Bone marrow (tissue), 2 donors: ENCODE measurements at regions not wholly inside any gene's neighbourhood (a gene's known extent, or its start where the extent isn't known, plus 50 kb on each side); places are given as distances from the start of the nearest gene placed in this dataset.

ENCODE experiments used
- DNase-seq, 2 donors: peaks; one replicate each; lab custom pipeline; 2025; lab: John Stamatoyannopoulos, UW

- DNase-seq, result no peak
These were observed 215.3 kb downstream of the BARX2 start for GRCh38 chr11:129590753-129591475.

DNA sequence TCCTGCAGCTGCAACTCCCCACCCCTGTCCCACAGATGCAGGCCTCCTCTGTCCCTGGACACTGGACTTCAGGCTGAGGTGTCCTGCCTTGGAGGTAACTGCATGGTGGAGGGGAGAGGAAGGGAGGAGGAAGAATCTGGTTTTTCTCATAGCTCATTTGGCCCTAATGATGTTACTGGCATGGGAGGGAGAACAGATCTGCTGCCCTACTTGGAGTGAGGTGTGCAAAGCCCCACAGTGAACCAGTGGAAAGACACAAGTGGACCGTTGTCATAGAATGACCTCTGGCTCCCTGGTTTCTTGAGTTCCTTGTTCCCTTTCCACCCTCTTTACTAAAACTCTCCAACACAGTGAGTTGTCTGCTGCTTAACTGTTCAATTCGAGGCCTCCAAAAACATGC lies 215.9 kb downstream of the BARX2 start:
- DNase-seq, result no peak

DNA sequence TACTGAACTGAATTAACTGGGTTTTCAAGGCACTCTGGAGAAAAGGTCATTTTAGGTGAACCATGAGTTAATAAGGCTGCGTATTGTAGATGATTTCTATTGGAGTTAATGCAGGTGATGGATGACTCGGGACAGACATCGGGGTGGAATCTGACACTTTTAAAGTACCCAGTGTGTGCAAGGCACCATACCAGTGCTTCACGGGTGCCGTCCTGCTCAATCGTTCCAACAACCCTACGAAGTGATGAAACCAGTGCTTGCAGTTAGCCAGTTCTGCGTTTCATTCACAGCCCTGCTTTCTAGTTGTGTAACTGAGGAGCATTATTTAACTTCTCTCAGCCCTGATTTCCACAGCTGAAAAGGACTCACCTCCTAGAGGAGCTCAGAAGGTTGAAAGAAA lies 216.5 kb downstream of the BARX2 start:
- no peak for DNase-seq

GRCh38 chr11:129593098-129593497 lies 217.4 kb downstream of the BARX2 start:
- no peak for DNase-seq

GRCh38 chr11:129595038-129595962 lies 219.7 kb downstream of the BARX2 start:
- DNase-seq, result no peak

GRCh38 chr11:129596351-129596750 lies 219.3 kb upstream of the TMEM45B start:
- DNase-seq, result no peak

DNA sequence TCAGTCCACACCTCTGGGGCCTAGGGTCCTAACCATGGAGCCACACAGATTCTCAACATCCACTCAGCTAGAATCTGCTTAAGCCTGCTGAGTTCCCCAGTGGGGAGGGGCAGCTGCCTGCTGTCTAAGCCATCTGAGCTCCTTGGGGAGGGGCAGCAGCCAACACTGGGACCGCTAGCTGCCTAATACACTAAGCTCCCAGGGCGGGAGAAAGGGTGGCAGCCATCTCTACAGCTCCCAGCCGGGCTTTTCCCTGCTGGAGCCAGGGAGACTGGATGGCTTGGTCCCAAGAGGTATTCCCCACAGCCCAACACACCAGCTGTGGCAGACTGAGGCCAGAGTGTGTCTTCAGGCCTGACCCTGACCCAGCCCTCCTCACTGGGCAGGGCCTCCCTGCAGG lies 217.3 kb upstream of the TMEM45B start:
- no peak for DNase-seq

DNA sequence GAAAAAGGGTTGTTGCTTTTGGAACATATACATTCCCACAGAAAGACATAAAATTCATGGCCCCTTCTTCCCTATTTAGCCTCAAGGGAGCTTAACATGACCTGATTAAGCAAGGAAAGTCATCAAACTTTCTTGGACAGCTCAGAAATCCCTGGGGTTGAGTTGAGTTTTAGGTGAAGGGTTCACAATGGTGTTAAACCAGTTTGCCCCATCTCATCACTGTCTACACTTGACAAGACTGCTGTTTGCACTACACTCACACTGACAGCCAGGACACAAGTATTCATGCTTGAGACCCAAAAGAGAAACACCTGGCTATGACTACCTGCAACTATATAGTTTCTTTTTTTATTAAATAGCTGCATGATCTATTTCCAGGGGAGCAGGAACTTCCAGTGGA lies 209.8 kb upstream of the TMEM45B start:
- DNase-seq, result no peak

DNA sequence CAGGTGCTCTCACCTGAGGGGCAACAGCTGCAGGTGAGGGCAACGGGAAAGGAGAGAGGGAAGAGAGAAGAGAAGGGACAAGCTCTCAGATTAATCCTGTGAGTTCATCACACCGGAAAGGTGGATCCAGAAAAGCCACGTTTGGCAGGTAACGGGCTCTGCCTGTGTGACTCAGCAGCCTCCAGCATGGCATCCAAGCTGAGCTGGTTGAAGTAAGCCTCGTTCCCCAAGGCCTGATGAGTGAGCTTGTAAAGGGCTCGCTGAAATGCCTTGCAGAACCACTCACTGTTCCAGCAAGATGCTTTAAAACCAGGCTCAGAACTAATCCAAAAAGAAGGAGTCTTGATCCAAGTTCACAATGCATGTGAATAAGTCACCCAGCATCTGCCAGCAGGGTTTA lies 206.9 kb upstream of the TMEM45B start:
- no peak for DNase-seq

- no peak for DNase-seq
These were observed 205.5 kb upstream of the TMEM45B start for GRCh38 chr11:129610125-129610524.

DNA sequence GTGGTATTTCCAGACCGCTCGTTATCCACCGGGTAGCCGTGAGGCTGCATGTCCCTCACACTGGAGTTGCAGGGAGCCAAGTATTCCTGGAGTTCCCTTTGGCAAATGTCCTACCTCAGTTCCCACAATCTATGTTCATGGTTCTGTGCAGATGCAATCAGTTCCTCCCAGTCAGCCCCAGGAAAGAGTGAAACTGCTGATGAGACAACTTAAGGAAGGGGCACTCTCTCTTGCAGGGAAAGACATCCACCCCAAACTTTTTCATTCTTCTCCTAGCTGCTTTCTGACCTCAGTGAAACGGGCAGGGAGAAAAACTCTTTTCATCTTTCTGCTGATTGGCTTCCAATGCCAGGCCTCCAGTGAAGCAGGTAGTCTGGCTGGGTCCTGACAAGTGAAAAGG lies 205.1 kb upstream of the TMEM45B start:
- DNase-seq, result no peak

- DNase-seq, result no peak
These were observed 203.8 kb upstream of the TMEM45B start for GRCh38 chr11:129611661-129612446.

- DNase-seq, result no peak
These were observed 203.1 kb upstream of the TMEM45B start for GRCh38 chr11:129612447-129612961.

GRCh38 chr11:129613071-129613470 lies 202.6 kb upstream of the TMEM45B start:
- DNase-seq, result no peak

GRCh38 chr11:129614256-129614944 lies 201.2 kb upstream of the TMEM45B start:
- no peak for DNase-seq

- DNase-seq, result no peak
These were observed 197.5 kb upstream of the TMEM45B start for GRCh38 chr11:129618046-129618569.

- no peak for DNase-seq
These were observed 195.2 kb upstream of the TMEM45B start for GRCh38 chr11:129620237-129621104.

- no peak for DNase-seq
These were observed 189.7 kb upstream of the TMEM45B start for GRCh38 chr11:129625930-129626329.

DNA sequence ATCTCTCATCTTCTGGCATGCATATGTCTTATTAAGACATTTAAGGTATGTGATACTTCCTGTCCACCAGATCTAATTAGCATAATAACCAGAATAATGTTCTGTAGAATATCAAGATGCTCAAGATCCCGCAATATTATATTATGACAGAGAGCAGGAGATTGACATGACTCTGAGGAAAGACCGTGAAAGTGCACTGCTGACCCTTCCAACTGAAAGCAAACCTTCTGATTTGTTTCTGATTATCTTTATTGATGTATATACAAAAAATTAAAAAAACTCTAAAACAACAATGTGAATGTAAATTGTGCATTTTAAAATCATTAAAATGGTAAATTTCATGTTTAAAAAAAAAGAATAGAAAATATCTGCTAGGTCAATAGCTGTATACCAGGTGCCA lies 184.4 kb upstream of the TMEM45B start:
- DNase-seq, result no peak

DNA sequence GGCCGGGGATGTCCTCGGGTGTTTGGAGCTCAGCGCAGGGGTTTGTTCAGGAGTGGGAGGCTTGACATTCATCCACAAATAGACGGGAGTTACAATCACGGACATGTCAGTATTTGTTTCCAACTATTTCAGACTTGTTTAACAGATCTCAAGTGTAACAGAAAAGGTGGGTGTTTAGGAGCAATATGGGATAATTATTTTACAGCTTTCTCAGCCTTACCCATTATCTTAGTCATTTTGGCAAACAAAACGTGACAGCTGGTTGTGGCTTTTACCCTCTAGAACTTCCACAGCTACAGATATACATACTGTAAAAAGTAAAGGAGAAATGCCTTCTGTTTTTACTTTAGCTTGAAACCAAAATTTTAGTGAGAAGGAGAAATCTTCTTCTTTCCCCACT lies 178.7 kb upstream of the TMEM45B start:
- DNase-seq, result no peak
